Cardiac muscle cell (in vitro differentiated cells and primary cell): ENCODE measurements at regions not wholly inside any gene's neighbourhood (a gene's known extent, or its start where the extent isn't known, plus 50 kb on each side); places are given as distances from the start of the nearest gene placed in this dataset.

Experiments used
- DNase-seq, 2 donors: peaks; one replicate each; pipeline versions ENCODE4 v3.0.0 to v3.0.0-alpha.2; 2010 to 2017; ENCODE audit warnings: low read depth in 1 of 2, low spot score in 1 of 2
- H3K27ac ChIP-seq: fragments of 200-600 bp; sonication (generic); 2 replicates; pipeline ENCODE4 v1.5.1; 2016
- H3K27me3 ChIP-seq: fragments of 200-600 bp; sonication (generic); 2 replicates; pipeline ENCODE4 v1.6.0; 2016; ENCODE audit warnings: control low read depth
- H3K36me3 ChIP-seq: fragments of 200-600 bp; sonication (generic); 2 replicates; pipeline ENCODE4 v1.5.1; 2016; ENCODE audit warnings: control low read depth
- H3K4me1 ChIP-seq: fragments of 200-600 bp; sonication (generic); 2 replicates; pipeline ENCODE4 v1.8.1; 2017; ENCODE audit warnings: low read depth, mild to moderate bottlenecking, mixed run types
- H3K4me3 ChIP-seq: fragments of 200-600 bp; sonication (generic); 2 replicates; pipeline ENCODE4 v1.5.1; 2016; ENCODE audit warnings: mild to moderate bottlenecking
- H3K9me3 ChIP-seq: fragments of 200-600 bp; sonication (generic); 2 replicates; pipeline ENCODE4 v1.5.1; 2017; ENCODE audit warnings: low read depth, mild to moderate bottlenecking, control low read depth
- CTCF ChIP-seq: IDR thresholded peaks from 2 replicates; pipeline ENCODE4 v1.5.1; 2012; ENCODE audit warnings: low read depth, mild to moderate bottlenecking, low read length

GRCh38 chr7:80284855-80285254 is 150.2 kb downstream of the GNAI1 start:
- no peaks in the 10 kb centered on the region for H3K36me3 ChIP-seq
- H3K27ac ChIP-seq, result no peak overlapping the region
- TF ChIP-seq CTCF, result no peak
- DNase-seq, result peak in 1 of 2 donors; percentile 87
- H3K4me1 ChIP-seq, result peaks cover under 1% of the 10 kb centered on the region
- no peaks in the 10 kb centered on the region for H3K9me3 ChIP-seq
- no peaks in the 10 kb centered on the region for H3K27me3 ChIP-seq
- no peak overlapping the region for H3K4me3 ChIP-seq

- no peak overlapping the region for H3K27ac ChIP-seq
- H3K4me1 ChIP-seq, result peaks cover 5% of the 10 kb centered on the region
- no peak overlapping the region for H3K4me3 ChIP-seq
- no peaks in the 10 kb centered on the region for H3K9me3 ChIP-seq
- H3K36me3 ChIP-seq, result no peaks in the 10 kb centered on the region
- no peak for TF ChIP-seq CTCF
- H3K27me3 ChIP-seq, result no peaks in the 10 kb centered on the region
- DNase-seq, result peak in 1 of 2 donors; percentile 18
Observed at GRCh38 chr7:80279760-80280159, 145.1 kb downstream of the GNAI1 start.

GRCh38 chr7:80278737-80279136 is 144.1 kb downstream of the GNAI1 start:
- Histone ChIP-seq H3K4me3 (no peak overlapping the region), H3K27me3 (no peaks in the 10 kb centered on the region), H3K27ac (no peak overlapping the region), H3K36me3 (no peaks in the 10 kb centered on the region), H3K9me3 (no peaks in the 10 kb centered on the region), H3K4me1 (peaks cover 5% of the 10 kb centered on the region)
- no peak for TF ChIP-seq CTCF
- DNase-seq, result no peak

- no peak overlapping the region for H3K27ac ChIP-seq
Observed at GRCh38 chr7:80277434-80278427, 143.1 kb downstream of the GNAI1 start.

More at GRCh38 chr7:80277434-80278427, 143.1 kb downstream of the GNAI1 start:
- no peaks in the 10 kb centered on the region for H3K36me3 ChIP-seq
- no peaks in the 10 kb centered on the region for H3K27me3 ChIP-seq
- TF ChIP-seq CTCF, result no peak
- H3K4me3 ChIP-seq, result no peak overlapping the region
- H3K9me3 ChIP-seq, result no peaks in the 10 kb centered on the region
- peaks cover 5% of the 10 kb centered on the region for H3K4me1 ChIP-seq
- DNase-seq, result peak in 1 of 2 donors; percentile 53
